ENCODE measurements at regions not wholly inside any gene's neighbourhood (a gene's known extent, or its start where the extent isn't known, plus 50 kb on each side); places are given as distances from the start of the nearest gene placed in this dataset.

DNA sequence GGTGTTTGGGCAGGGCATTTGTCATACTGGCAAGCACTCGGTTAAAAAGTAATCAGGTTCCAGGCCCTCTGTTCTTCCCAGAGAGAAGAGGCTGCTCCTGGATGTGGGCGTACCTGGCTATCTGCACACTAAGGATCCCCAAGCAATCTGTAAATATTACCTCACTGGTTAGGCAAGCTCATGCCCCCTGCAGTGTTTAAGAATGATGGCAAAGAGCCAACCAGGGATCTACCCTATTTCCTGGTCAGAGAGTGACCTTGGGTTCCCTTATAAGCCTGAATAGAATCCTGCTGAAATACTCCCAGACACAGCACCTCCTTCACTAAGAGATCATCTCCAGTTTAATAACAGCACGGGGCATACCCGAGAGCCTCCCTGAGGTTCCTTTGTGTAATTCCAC lies 181.2 kb downstream of the PIK3R1 start:
- Histone ChIP-seq H3K27ac (ENCODE audit: low read depth) (no peak overlapping the region), H3K79me2 (replicated peaks; ENCODE audit: insufficient read depth) (no peaks in the 10 kb centered on the region), H2AFZ (no peak overlapping the region), H3K36me3 (ENCODE audit: insufficient read depth) (no peaks in the 10 kb centered on the region), H3F3A (replicated peaks; ENCODE audit: low read depth) (no peaks in the 10 kb centered on the region), H3K4me3 (no peak overlapping the region), H3K4me2 (no peak overlapping the region), H3K9me2 (ENCODE audit: insufficient read depth) (peaks cover 18% of the 10 kb centered on the region), H4K20me1 (replicated peaks; ENCODE audit: insufficient read depth) (no peaks in the 10 kb centered on the region), H3K27me3 (ENCODE audit: insufficient read depth) (no peaks in the 10 kb centered on the region), H3K4me1 (ENCODE audit: insufficient read depth) (no peaks in the 10 kb centered on the region)
- no peaks in the 10 kb centered on the region; the same call in 1 of the 3 replicates for H3K36me3 Mint-ChIP-seq (ENCODE audit: low read depth)
- H3K27ac Mint-ChIP-seq, result no peak overlapping the region
- ATAC-seq (no peak), DNase-seq (ENCODE audit: low spot score) (no peak)
- TF ChIP-seq NANOG (IDR thresholded peaks at IDR 0.05; ENCODE audit: borderline replicate concordance), result no peak
- H3K9me3 Mint-ChIP-seq, result no peaks in the 10 kb centered on the region; the same call in 2 of the 3 replicates
- H3K27me3 Mint-ChIP-seq (ENCODE audit: insufficient read depth, low read depth, poor library complexity), result no peaks in the 10 kb centered on the region
- H3K4me1 Mint-ChIP-seq, result no peaks in the 10 kb centered on the region
- no peak overlapping the region for H3K4me3 Mint-ChIP-seq

- Histone ChIP-seq H3F3A (replicated peaks; ENCODE audit: low read depth) (no peaks in the 10 kb centered on the region), H3K27ac (ENCODE audit: low read depth) (no peak overlapping the region), H3K4me2 (no peak overlapping the region), H3K4me1 (ENCODE audit: insufficient read depth) (no peaks in the 10 kb centered on the region), H3K4me3 (no peak overlapping the region), H3K36me3 (ENCODE audit: insufficient read depth) (no peaks in the 10 kb centered on the region), H3K79me2 (replicated peaks; ENCODE audit: insufficient read depth) (no peaks in the 10 kb centered on the region), H2AFZ (no peak overlapping the region), H3K9me2 (ENCODE audit: insufficient read depth) (peaks cover 18% of the 10 kb centered on the region), H4K20me1 (replicated peaks; ENCODE audit: insufficient read depth) (no peaks in the 10 kb centered on the region), H3K27me3 (ENCODE audit: insufficient read depth) (no peaks in the 10 kb centered on the region)
- no peak for DNase-seq (ENCODE audit: low spot score)
- no peaks in the 10 kb centered on the region; the same call in 2 of the 3 replicates for H3K9me3 Mint-ChIP-seq
- H3K4me1 Mint-ChIP-seq, result no peaks in the 10 kb centered on the region
- no peak overlapping the region for H3K4me3 Mint-ChIP-seq
- H3K36me3 Mint-ChIP-seq (ENCODE audit: low read depth), result no peaks in the 10 kb centered on the region; the same call in 1 of the 3 replicates
- ATAC-seq, result no peak
- no peaks in the 10 kb centered on the region for H3K27me3 Mint-ChIP-seq (ENCODE audit: insufficient read depth, low read depth, poor library complexity)
- no peak overlapping the region for H3K27ac Mint-ChIP-seq
- TF ChIP-seq NANOG (IDR thresholded peaks at IDR 0.05; ENCODE audit: borderline replicate concordance) (no peak), ZNF114 (CRISPR knock-in tag; IDR thresholded peaks at IDR 0.05) (no peak), POLR2AphosphoS5 (IDR thresholded peaks at IDR 0.05; ENCODE audit: low read depth) (no peak), EZH2phosphoT487 (IDR thresholded peaks at IDR 0.05; ENCODE audit: unreplicated experiment) (no peak), CREB1 (CRISPR knock-in tag; IDR thresholded peaks at IDR 0.05; ENCODE audit: low read depth) (no peak), REST (IDR thresholded peaks at IDR 0.05; ENCODE audit: unreplicated experiment) (no peak), ZNF462 (CRISPR knock-in tag; IDR thresholded peaks at IDR 0.05) (no peak), EZH2 (IDR thresholded peaks at IDR 0.05; ENCODE audit: low read depth, unreplicated experiment) (no peak), STAT1 (IDR thresholded peaks at IDR 0.05; ENCODE audit: unreplicated experiment) (no peak)
- TF ChIP-seq, protein P1, sequence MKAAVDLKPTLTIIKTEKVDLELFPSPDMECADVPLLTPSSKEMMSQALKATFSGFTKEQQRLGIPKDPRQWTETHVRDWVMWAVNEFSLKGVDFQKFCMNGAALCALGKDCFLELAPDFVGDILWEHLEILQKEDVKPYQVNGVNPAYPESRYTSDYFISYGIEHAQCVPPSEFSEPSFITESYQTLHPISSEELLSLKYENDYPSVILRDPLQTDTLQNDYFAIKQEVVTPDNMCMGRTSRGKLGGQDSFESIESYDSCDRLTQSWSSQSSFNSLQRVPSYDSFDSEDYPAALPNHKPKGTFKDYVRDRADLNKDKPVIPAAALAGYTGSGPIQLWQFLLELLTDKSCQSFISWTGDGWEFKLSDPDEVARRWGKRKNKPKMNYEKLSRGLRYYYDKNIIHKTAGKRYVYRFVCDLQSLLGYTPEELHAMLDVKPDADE (IDR thresholded peaks at IDR 0.05), result no peak
These were observed 182.7 kb downstream of the PIK3R1 start for GRCh38 chr5:68398146-68398812.

Data from GM23338 (cell line).